ENCODE measurements at regions not wholly inside any gene's neighbourhood (a gene's known extent, or its start where the extent isn't known, plus 50 kb on each side); places are given as distances from the start of the nearest gene placed in this dataset.

- in situ Hi-C loops (cut with MboI) (no loop called here), intact Hi-C loops (cut with micrococcal nuclease; ENCODE audit: unreplicated experiment) (no loop called here)
- ATAC-seq (no peak), DNase-seq (ENCODE audit: low read depth, low spot score) (no peak), FAIRE-seq (no peak)
- ChIA-PET CTCF (no interaction called here), POLR2A (no interaction called here), SMC1A (ENCODE audit: uncharacterized antibody, unreplicated experiment) (no interaction called here), RAD21 (ENCODE audit: unreplicated experiment) (no interaction called here)
- WGBS (ENCODE audit: insufficient coverage, insufficient replicate concordance, low lambda C conversion rate, missing lambda C conversion rate): 2% methylated on average over 4 of the region's 4 CpGs
- H3K9ac ChIP-seq (ENCODE audit: control insufficient read depth, insufficient read depth, low read length): no peak overlapping the region
- no peaks in the 10 kb centered on the region for H4K20me1 ChIP-seq (ENCODE audit: control insufficient read depth, insufficient read depth)
- H3K27ac ChIP-seq (ENCODE audit: control insufficient read depth, insufficient read depth): no peak overlapping the region
- no peak overlapping the region for H3K4me2 ChIP-seq (ENCODE audit: control insufficient read depth, insufficient read depth)
- no peak overlapping the region for H3K4me3 ChIP-seq
- H3K9me3 ChIP-seq (replicated peaks; ENCODE audit: control insufficient read depth, insufficient read depth, low read length): no peaks in the 10 kb centered on the region
- no peak overlapping the region for H2AFZ ChIP-seq (ENCODE audit: control insufficient read depth, low read depth, low read length)
- H3K4me1 ChIP-seq (ENCODE audit: control insufficient read depth, insufficient read depth, low read length): no peaks in the 10 kb centered on the region
- no peaks in the 10 kb centered on the region for H3K27me3 ChIP-seq (replicated peaks in 1 of 2; ENCODE audit: control insufficient read depth in 2 of 2, insufficient read depth in 2 of 2, low read length in 1 of 2)
- no peaks in the 10 kb centered on the region for H3K79me2 ChIP-seq (ENCODE audit: control insufficient read depth, insufficient read depth, low read length)
- H3K36me3 ChIP-seq (ENCODE audit: control insufficient read depth in 2 of 2, insufficient read depth in 2 of 2, low read length in 1 of 2): no peaks in the 10 kb centered on the region
- BruUV-seq (replicated peaks): no TSS peak
- no peak for TF ChIP-seq FOS (IDR thresholded peaks at IDR 0.05; ENCODE audit: borderline replicate concordance, extremely low read depth, insufficient read length)
- no peak for TF ChIP-seq ELK1 (IDR thresholded peaks at IDR 0.05; ENCODE audit: low read depth, low read length)
- TF ChIP-seq HSF1 (IDR thresholded peaks at IDR 0.05; ENCODE audit: low read depth, low read length): no peak
- TF ChIP-seq SKIL (IDR thresholded peaks at IDR 0.05; ENCODE audit: low read depth, poor library complexity, severe bottlenecking): no peak
- TF ChIP-seq ZNF274 (IDR thresholded peaks at IDR 0.05; ENCODE audit: insufficient read depth, insufficient read length): no peak
- no peak for TF ChIP-seq RELB (IDR thresholded peaks at IDR 0.05; ENCODE audit: low read depth)
- no peak for TF ChIP-seq RBBP5 (conservative IDR thresholded peaks at IDR 0.05)
Observed at GRCh38 chr3:147298511-147298982, 107.8 kb downstream of the ZIC4 start.
